ENCODE measurements at regions not wholly inside any gene's neighbourhood (a gene's known extent, or its start where the extent isn't known, plus 50 kb on each side); places are given as distances from the start of the nearest gene placed in this dataset.

- TF ChIP-seq, protein P1, sequence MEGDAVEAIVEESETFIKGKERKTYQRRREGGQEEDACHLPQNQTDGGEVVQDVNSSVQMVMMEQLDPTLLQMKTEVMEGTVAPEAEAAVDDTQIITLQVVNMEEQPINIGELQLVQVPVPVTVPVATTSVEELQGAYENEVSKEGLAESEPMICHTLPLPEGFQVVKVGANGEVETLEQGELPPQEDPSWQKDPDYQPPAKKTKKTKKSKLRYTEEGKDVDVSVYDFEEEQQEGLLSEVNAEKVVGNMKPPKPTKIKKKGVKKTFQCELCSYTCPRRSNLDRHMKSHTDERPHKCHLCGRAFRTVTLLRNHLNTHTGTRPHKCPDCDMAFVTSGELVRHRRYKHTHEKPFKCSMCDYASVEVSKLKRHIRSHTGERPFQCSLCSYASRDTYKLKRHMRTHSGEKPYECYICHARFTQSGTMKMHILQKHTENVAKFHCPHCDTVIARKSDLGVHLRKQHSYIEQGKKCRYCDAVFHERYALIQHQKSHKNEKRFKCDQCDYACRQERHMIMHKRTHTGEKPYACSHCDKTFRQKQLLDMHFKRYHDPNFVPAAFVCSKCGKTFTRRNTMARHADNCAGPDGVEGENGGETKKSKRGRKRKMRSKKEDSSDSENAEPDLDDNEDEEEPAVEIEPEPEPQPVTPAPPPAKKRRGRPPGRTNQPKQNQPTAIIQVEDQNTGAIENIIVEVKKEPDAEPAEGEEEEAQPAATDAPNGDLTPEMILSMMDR (IDR thresholded peaks at IDR 0.05; ENCODE audit: poor library complexity, severe bottlenecking), result no peak
- TF ChIP-seq RAD21 (conservative IDR thresholded peaks at IDR 0.05) (no peak), EZH2 (IDR thresholded peaks at IDR 0.05; ENCODE audit: borderline replicate concordance, insufficient read depth, low read length, poor library complexity, severe bottlenecking) (no peak), SMC3 (conservative IDR thresholded peaks at IDR 0.05; ENCODE audit: poor library complexity) (no peak), TAF1 (IDR thresholded peaks at IDR 0.05; ENCODE audit: low read depth) (no peak)
Measured at GRCh38 chr1:38326135-38326534, 279.5 kb upstream of the POU3F1 start.

Data from neural cell (in vitro differentiated cells).